Neural progenitor cell (in vitro differentiated cells): ENCODE measurements at regions not wholly inside any gene's neighbourhood (a gene's known extent, or its start where the extent isn't known, plus 50 kb on each side); places are given as distances from the start of the nearest gene placed in this dataset.

Source experiments
- CTCF ChIP-seq: fragments of 200-600 bp; sonication (generic); IDR thresholded peaks from 2 replicates; pipeline ENCODE4 v1.5.1; 2017; ENCODE audit warnings: antibody characterized with exemption, mild to moderate bottlenecking
- EZH2 ChIP-seq: fragments of 200-600 bp; sonication (generic); IDR thresholded peaks from 2 replicates; pipeline ENCODE4 v1.6.1; 2017; ENCODE audit warnings: antibody characterized with exemption, mild to moderate bottlenecking, moderate library complexity
- EZH2phosphoT487 ChIP-seq: fragments of 200-600 bp; sonication (generic); IDR thresholded peaks from 2 replicates; pipeline ENCODE4 v1.6.1; 2017; ENCODE audit warnings: antibody characterized with exemption

GRCh38 chr10:31129880-31130405 is 98.3 kb upstream of the ZNF438 start:
- TF ChIP-seq CTCF, result no peak
- TF ChIP-seq EZH2, result no peak
- no peak for TF ChIP-seq EZH2phosphoT487
